ENCODE measurements at regions not wholly inside any gene's neighbourhood (a gene's known extent, or its start where the extent isn't known, plus 50 kb on each side); places are given as distances from the start of the nearest gene placed in this dataset.

- no peak for DNase-seq (ENCODE audit: low spot score)
Measured at GRCh38 chr4:180525523-180526077, 1717.6 kb upstream of the TENM3 start.

GRCh38 chr4:180528003-180528402, 1715.2 kb upstream of the TENM3 start:
- DNase-seq (ENCODE audit: low spot score) = no peak

- no peak for DNase-seq (ENCODE audit: low spot score)
Measured at GRCh38 chr4:180530787-180531186, 1712.4 kb upstream of the TENM3 start.

- DNase-seq (ENCODE audit: low spot score) = no peak
Measured at GRCh38 chr4:180532691-180533090, 1710.5 kb upstream of the TENM3 start.

- no peak for DNase-seq (ENCODE audit: low spot score)
Measured at GRCh38 chr4:180538384-180539057, 1704.7 kb upstream of the TENM3 start.

- no peak for DNase-seq (ENCODE audit: low spot score)
Measured at GRCh38 chr4:180539284-180539683, 1703.9 kb upstream of the TENM3 start.

- no peak for DNase-seq (ENCODE audit: low spot score)
Measured at GRCh38 chr4:180541678-180542077, 1701.5 kb upstream of the TENM3 start.

GRCh38 chr4:180542445-180543100, 1700.6 kb upstream of the TENM3 start:
- no peak for DNase-seq (ENCODE audit: low spot score)

GRCh38 chr4:180550106-180550505, 1693.1 kb upstream of the TENM3 start:
- no peak for DNase-seq (ENCODE audit: low spot score)

- DNase-seq (ENCODE audit: low spot score) = no peak
Measured at GRCh38 chr4:180557348-180557747, 1685.9 kb upstream of the TENM3 start.

- DNase-seq (ENCODE audit: low spot score) = no peak
Measured at GRCh38 chr4:180557950-180558349, 1685.3 kb upstream of the TENM3 start.

- no peak for DNase-seq (ENCODE audit: low spot score)
Measured at GRCh38 chr4:180558427-180558826, 1684.8 kb upstream of the TENM3 start.

GRCh38 chr4:180560896-180561295, 1682.3 kb upstream of the TENM3 start:
- no peak for DNase-seq (ENCODE audit: low spot score)

- DNase-seq (ENCODE audit: low spot score) = no peak
Measured at GRCh38 chr4:180564026-180564425, 1679.2 kb upstream of the TENM3 start.

GRCh38 chr4:180564448-180564847, 1678.8 kb upstream of the TENM3 start:
- DNase-seq (ENCODE audit: low spot score) = no peak

GRCh38 chr4:180565856-180566431, 1677.3 kb upstream of the TENM3 start:
- DNase-seq (ENCODE audit: low spot score) = no peak

- DNase-seq (ENCODE audit: low spot score) = no peak
Measured at GRCh38 chr4:180566492-180566891, 1676.7 kb upstream of the TENM3 start.

GRCh38 chr4:180567080-180567479, 1676.1 kb upstream of the TENM3 start:
- DNase-seq (ENCODE audit: low spot score) = no peak

- no peak for DNase-seq (ENCODE audit: low spot score)
Measured at GRCh38 chr4:180571516-180572055, 1671.6 kb upstream of the TENM3 start.

- DNase-seq (ENCODE audit: low spot score) = no peak
Measured at GRCh38 chr4:180578175-180578574, 1665.0 kb upstream of the TENM3 start.

GRCh38 chr4:180581061-180581460, 1662.1 kb upstream of the TENM3 start:
- DNase-seq (ENCODE audit: low spot score) = no peak

- DNase-seq (ENCODE audit: low spot score) = no peak
Measured at GRCh38 chr4:180587379-180587778, 1655.8 kb upstream of the TENM3 start.

- no peak for DNase-seq (ENCODE audit: low spot score)
Measured at GRCh38 chr4:180589575-180589974, 1653.6 kb upstream of the TENM3 start.

All from AG08395 (cell line).